Smooth muscle cell (in vitro differentiated cells): ENCODE measurements at regions not wholly inside any gene's neighbourhood (a gene's known extent, or its start where the extent isn't known, plus 50 kb on each side); places are given as distances from the start of the nearest gene placed in this dataset.

Experiments
- DNase-seq: peaks from one replicate; lab custom pipeline; 2025; ENCODE audit not compliant: unreplicated experiment; lab: John Stamatoyannopoulos, UW
- H2AFZ ChIP-seq: fragments of 200-600 bp; sonication (generic); 2 replicates; pipeline ENCODE4 v1.6.0; 2016; ENCODE audit warnings: antibody characterized with exemption, low read depth, mild to moderate bottlenecking
- H3F3A ChIP-seq: fragments of 200-600 bp; sonication (generic); 2 replicates; pipeline ENCODE4 v1.6.0; 2017; ENCODE audit warnings: antibody characterized with exemption, low read depth
- H3K27ac ChIP-seq: fragments of 200-600 bp; sonication (generic); 2 replicates; pipeline ENCODE4 v1.5.1; 2016; ENCODE audit warnings: low read depth, mild to moderate bottlenecking
- H3K27me3 ChIP-seq: fragments of 200-600 bp; sonication (generic); 2 replicates; pipeline ENCODE4 v1.6.1; 2016; ENCODE audit warnings: low read depth, mild to moderate bottlenecking
- H3K36me3 ChIP-seq: fragments of 200-600 bp; sonication (generic); 2 replicates; pipeline ENCODE4 v1.5.1; 2016; ENCODE audit warnings: low read depth
- H3K4me1 ChIP-seq: fragments of 200-600 bp; sonication (generic); 2 replicates; pipeline ENCODE4 v1.5.1; 2016; ENCODE audit warnings: low read depth
- H3K4me2 ChIP-seq: fragments of 200-600 bp; sonication (generic); 2 replicates; pipeline ENCODE4 v1.6.0; 2016; ENCODE audit warnings: mild to moderate bottlenecking
- H3K4me3 ChIP-seq: fragments of 200-600 bp; sonication (generic); 2 replicates; pipeline ENCODE4 v1.5.1; 2016; ENCODE audit warnings: mild to moderate bottlenecking
- H3K79me2 ChIP-seq: fragments of 200-600 bp; sonication (generic); 2 replicates; pipeline ENCODE4 v1.6.0; 2016; ENCODE audit warnings: low read depth, mild to moderate bottlenecking
- H3K9ac ChIP-seq: fragments of 200-600 bp; sonication (generic); 2 replicates; pipeline ENCODE4 v1.6.0; 2016; ENCODE audit warnings: low read depth
- H3K9me3 ChIP-seq: fragments of 200-600 bp; sonication (generic); replicated peaks from 2 replicates; pipeline ENCODE4 v1.5.1; 2016; ENCODE audit warnings: low read depth
- H4K20me1 ChIP-seq: fragments of 200-600 bp; sonication (generic); 2 replicates; pipeline ENCODE4 v1.6.0; 2016; ENCODE audit warnings: low read depth
- WGBS: methylation state at CpG from one replicate; pipeline ENCODE4 v1.1.7; 2016; ENCODE audit warnings: low lambda C conversion rate; 5-methylcytosine and 5-hydroxymethylcytosine counted together
- TF ChIP-seq, protein P1 (sequence below): fragments of 200-600 bp; sonication (generic); IDR thresholded peaks from 2 replicates; pipeline ENCODE4 v1.5.1; 2017; ENCODE audit warnings: borderline replicate concordance, mild to moderate bottlenecking, antibody characterized with exemption; ENCODE audit not compliant: insufficient read depth, poor library complexity, severe bottlenecking

DNA sequence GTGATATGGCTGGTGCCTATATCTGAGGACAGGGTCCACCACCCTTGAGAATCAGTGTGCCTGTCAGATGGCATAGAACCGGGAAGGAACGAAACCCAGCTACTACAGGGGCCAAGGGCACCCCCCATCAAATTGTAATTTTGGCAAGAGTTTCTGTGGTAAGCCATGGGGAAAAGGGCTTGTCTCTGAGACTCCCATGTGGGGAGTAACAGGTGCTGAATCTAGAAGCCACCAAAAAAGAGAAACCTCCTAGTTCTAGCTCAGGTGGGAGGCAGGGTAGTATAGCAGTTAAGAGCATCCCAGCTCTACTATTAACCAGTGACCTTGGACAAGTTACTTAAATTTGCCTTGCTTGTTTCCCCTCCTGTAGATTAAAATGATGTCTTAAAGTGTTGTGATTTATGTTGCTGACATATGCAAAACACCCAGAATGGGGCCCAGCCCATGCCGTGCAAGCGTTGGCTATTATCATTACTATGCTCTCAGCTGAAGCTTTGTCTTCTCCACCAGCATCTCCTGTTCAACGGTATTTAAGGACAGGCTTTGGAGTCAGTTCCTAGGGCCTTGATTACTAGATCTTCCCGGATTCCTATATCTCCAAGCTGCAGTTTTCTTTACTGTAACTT lies 210.7 kb upstream of the NLRP1 start:
- Histone ChIP-seq H3K79me2 (no peaks in the 10 kb centered on the region), H3K9ac (no peak overlapping the region), H3F3A (no peaks in the 10 kb centered on the region), H3K4me2 (no peak overlapping the region), H3K36me3 (no peaks in the 10 kb centered on the region), H3K4me3 (no peak overlapping the region), H3K4me1 (peaks cover 11% of the 10 kb centered on the region), H3K27me3 (peaks cover 29% of the 10 kb centered on the region), H4K20me1 (no peaks in the 10 kb centered on the region), H3K27ac (no peak overlapping the region), H3K9me3 (no peaks in the 10 kb centered on the region), H2AFZ (no peak overlapping the region)
- TF ChIP-seq, protein P1, sequence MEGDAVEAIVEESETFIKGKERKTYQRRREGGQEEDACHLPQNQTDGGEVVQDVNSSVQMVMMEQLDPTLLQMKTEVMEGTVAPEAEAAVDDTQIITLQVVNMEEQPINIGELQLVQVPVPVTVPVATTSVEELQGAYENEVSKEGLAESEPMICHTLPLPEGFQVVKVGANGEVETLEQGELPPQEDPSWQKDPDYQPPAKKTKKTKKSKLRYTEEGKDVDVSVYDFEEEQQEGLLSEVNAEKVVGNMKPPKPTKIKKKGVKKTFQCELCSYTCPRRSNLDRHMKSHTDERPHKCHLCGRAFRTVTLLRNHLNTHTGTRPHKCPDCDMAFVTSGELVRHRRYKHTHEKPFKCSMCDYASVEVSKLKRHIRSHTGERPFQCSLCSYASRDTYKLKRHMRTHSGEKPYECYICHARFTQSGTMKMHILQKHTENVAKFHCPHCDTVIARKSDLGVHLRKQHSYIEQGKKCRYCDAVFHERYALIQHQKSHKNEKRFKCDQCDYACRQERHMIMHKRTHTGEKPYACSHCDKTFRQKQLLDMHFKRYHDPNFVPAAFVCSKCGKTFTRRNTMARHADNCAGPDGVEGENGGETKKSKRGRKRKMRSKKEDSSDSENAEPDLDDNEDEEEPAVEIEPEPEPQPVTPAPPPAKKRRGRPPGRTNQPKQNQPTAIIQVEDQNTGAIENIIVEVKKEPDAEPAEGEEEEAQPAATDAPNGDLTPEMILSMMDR, result no peak
- WGBS, result 83% methylated on average over 6 of the region's 6 CpGs
- DNase-seq, result no peak

DNA sequence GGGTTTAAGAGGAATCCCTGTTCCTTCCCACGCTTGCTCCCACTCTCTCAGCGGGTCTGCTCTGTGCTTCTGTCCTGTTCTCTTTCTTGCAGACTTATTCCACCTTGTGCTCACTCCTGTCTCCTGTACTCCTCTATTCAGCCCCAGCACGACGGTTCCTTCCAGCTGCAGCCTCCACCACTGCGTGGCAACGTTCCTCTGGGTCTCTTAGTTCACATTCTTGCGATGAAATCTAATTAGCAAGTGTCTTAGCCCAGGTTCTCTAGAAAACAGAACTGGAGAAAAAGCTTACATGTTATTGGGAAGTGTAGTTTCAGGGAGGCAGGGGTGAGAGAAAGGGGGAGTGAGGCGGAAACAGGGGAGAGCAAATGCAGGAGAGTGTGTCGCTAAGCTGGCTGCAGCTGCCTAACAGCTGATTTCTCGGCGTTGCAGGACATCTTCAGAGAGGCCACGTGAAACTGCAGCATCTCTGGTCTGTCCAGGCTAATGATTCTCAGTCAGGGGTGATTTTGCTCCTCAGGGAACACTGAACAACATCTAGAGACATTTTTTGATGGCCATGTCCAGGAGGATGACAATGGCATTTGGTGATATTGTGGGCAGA lies 213.2 kb upstream of the NLRP1 start:
- Histone ChIP-seq H3K4me1 (peaks cover 11% of the 10 kb centered on the region), H4K20me1 (no peaks in the 10 kb centered on the region), H3K27ac (no peak overlapping the region), H3K79me2 (no peaks in the 10 kb centered on the region), H3F3A (no peaks in the 10 kb centered on the region), H3K36me3 (no peaks in the 10 kb centered on the region), H3K27me3 (peaks cover 36% of the 10 kb centered on the region), H3K4me2 (no peak overlapping the region), H3K9ac (no peak overlapping the region), H3K4me3 (no peak overlapping the region), H2AFZ (no peak overlapping the region), H3K9me3 (no peaks in the 10 kb centered on the region)
- WGBS, result 35% methylated on average over 12 of the region's 12 CpGs
- TF ChIP-seq, protein P1, result no peak
- DNase-seq, result no peak

DNA sequence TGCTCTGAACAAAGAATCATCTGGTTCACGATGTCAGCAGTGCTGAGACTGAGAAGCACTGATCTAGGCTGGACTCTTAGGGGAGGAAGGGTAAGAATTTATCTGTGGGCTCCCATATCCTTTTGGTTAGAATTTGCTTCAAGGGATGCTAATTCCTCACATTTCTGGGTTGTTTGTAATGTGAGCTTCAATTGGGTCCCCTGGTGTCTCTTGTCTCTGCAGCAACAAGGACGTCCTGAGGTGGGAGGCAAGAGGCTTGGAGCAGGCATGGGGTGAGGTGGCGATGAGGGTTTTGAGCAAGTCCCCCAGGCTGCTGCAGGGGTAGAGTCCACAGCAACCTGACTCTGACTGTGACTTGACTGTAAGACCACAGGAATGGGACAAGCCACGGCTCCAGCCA lies 213.8 kb upstream of the NLRP1 start:
- H3K4me2 ChIP-seq, result no peak overlapping the region
- peaks cover 36% of the 10 kb centered on the region for H3K27me3 ChIP-seq
- TF ChIP-seq, protein P1, result no peak
- no peak overlapping the region for H3K9ac ChIP-seq
- H3K79me2 ChIP-seq, result no peaks in the 10 kb centered on the region
- H3K4me3 ChIP-seq, result no peak overlapping the region
- no peaks in the 10 kb centered on the region for H3K36me3 ChIP-seq
- 42% methylated on average over 4 of the region's 4 CpGs for WGBS
- no peak overlapping the region for H3K27ac ChIP-seq
- H2AFZ ChIP-seq, result no peak overlapping the region
- DNase-seq, result no peak
- no peaks in the 10 kb centered on the region for H3F3A ChIP-seq
- peaks cover 11% of the 10 kb centered on the region for H3K4me1 ChIP-seq
- H4K20me1 ChIP-seq, result no peaks in the 10 kb centered on the region
- H3K9me3 ChIP-seq, result no peaks in the 10 kb centered on the region

DNA sequence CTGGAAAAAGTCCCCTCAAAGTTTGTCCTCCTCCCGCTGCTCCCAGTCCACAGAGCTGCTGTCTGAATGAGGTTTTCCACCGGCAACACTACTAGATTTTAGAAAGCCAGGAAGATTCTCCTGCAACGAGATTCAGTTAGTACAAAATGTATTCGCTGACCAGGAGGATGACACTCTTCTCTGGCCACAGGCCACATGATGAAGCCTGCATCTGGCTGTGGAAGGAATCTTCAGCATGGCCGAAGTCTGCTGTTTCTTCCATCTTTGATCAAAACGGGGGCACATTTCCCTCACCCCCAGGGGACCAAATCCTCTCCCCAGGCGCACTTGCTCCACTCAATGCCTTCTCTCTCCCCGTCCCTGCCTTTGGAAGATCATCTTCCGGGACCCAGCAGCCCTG lies 215.8 kb upstream of the NLRP1 start:
- Histone ChIP-seq H3K4me2 (no peak overlapping the region), H3K27ac (no peak overlapping the region), H2AFZ (no peak overlapping the region), H3F3A (no peaks in the 10 kb centered on the region), H4K20me1 (no peaks in the 10 kb centered on the region), H3K36me3 (no peaks in the 10 kb centered on the region), H3K9me3 (no peaks in the 10 kb centered on the region), H3K4me1 (peaks cover 11% of the 10 kb centered on the region), H3K27me3 (peaks cover 34% of the 10 kb centered on the region), H3K4me3 (no peak overlapping the region), H3K79me2 (no peaks in the 10 kb centered on the region), H3K9ac (no peak overlapping the region)
- DNase-seq, result no peak
- TF ChIP-seq, protein P1, result no peak
- 74% methylated on average over 9 of the region's 9 CpGs for WGBS
